Heart left ventricle (tissue), 16 donors: ENCODE measurements at regions not wholly inside any gene's neighbourhood (a gene's known extent, or its start where the extent isn't known, plus 50 kb on each side); places are given as distances from the start of the nearest gene placed in this dataset.

Experiments
- ATAC-seq, 4 donors: fragments of 200-7000 bp; cut with Tn5 transposase; one replicate each; pipeline ENCODE4 v1.9.1; 2020 to 2022; ENCODE audit warnings: moderate library complexity in 4 of 4, mild to moderate bottlenecking in 3 of 4, moderate number of reproducible peaks in 1 of 4
- DNase-seq, 5 donors: peaks; one replicate each; pipeline ENCODE4 v3.0.0-alpha.2; 2020
- H3K27ac ChIP-seq, 12 donors: fragments of 200-600 bp; sonication (generic) in 4 of 12; one replicate each; pipeline versions ENCODE4 v1.5.0 to v1.8.0; 2016 to 2022; ENCODE audit warnings: mild to moderate bottlenecking in 2 of 12
- H3K27me3 ChIP-seq, 9 donors: fragments of 200-600 bp; sonication (generic) in 2 of 9; one replicate each; pipeline versions ENCODE4 v1.5.1 to v1.8.0; 2016 to 2022; ENCODE audit warnings: mild to moderate bottlenecking in 3 of 9
- H3K36me3 ChIP-seq, 9 donors: fragments of 200-600 bp; sonication (generic) in 2 of 9; one replicate each; pipeline versions ENCODE4 v1.5.0 to v1.8.0; 2018 to 2022; ENCODE audit warnings: mild to moderate bottlenecking in 2 of 9
- H3K4me1 ChIP-seq, 12 donors: fragments of 200-600 bp; sonication (generic) in 4 of 12; one replicate each; pipeline versions ENCODE4 v1.5.0 to v1.8.0; 2016 to 2022; ENCODE audit warnings: mild to moderate bottlenecking in 3 of 12
- H3K4me3 ChIP-seq, 12 donors: fragments of 200-600 bp; sonication (generic) in 4 of 12; one replicate each; pipeline versions ENCODE4 v1.5.0 to v1.8.0; 2017 to 2022; ENCODE audit warnings: mild to moderate bottlenecking in 9 of 12, moderate library complexity in 4 of 12
- H3K9me3 ChIP-seq, 12 donors: fragments of 200-600 bp; sonication (generic) in 4 of 12; one replicate each; pipeline versions ENCODE4 v1.5.0 to v1.8.0; 2016 to 2022; ENCODE audit warnings: mild to moderate bottlenecking in 1 of 12
- CTCF ChIP-seq, 12 donors: fragments of 200-600 bp; sonication (generic) in 4 of 12; IDR thresholded peaks; one replicate each; pipeline versions ENCODE4 v1.5.0 to v1.8.0; 2018 to 2022; ENCODE audit warnings: antibody characterized with exemption in 12 of 12, mild to moderate bottlenecking in 5 of 12
- POLR2A ChIP-seq, 2 donors: fragments of 450-650 bp; IDR thresholded peaks; one replicate each; pipeline ENCODE4 v1.6.1; 2017; ENCODE audit warnings: antibody characterized with exemption in 2 of 2, mild to moderate bottlenecking in 2 of 2, moderate library complexity in 2 of 2
- WGBS, 4 donors: extraction: QIAGEN DNeasy Blood & Tissue Kit in 2 of 4; methylation state at CpG; one replicate each; pipeline versions ENCODE4 v1.1.5 to v1.1.7; 2013 to 2018; 5-methylcytosine and 5-hydroxymethylcytosine counted together
- intact Hi-C, 10 donors: fragments of 100-400 bp; cut with DNase I; formaldehyde crosslinking; loops; one replicate each; pipeline versions ENCODE4 v1.11.1 to v1.14.2; 2022
- donor health status: ischemic (EF 13 %, LVEDD 7.1; RV severe dilation, severe dysfunction).
- donor health status: healthy with polysubstance abuse.
- donor health status: DM: no; HTN: yes; CAD: no.
- donor health status: DM: no; HTN: no; CAD: no.
- donor health status: ischemic (EF 25% LVEDD 6.9; RV normal size, moderate dysfunction).
- donor health status: ischemic (EF 25% LVEDD 5.7; RV mildly dilated, moderate dysfunction).
- donor health status: healthy.
- donor health status: DM: yes; HTN: yes; CAD: no.
- donor health status: ischemic (EF 35%, LVEDD 5.7; RV mildly dilated, moderate dysfunction).
- donor health status: nonischemic (EF 11% LVEDD 7.7; RV severe dilation, severe dysfunction).
- donor health status: DM: yes; HTN: yes; CAD: no.
- donor health status: PGD.
- donor health status: ischemic (EF 29% LVEDD 5.4; RV normal size, mild dysfunction).
- donor health status: nonischemic (EF 23%, LVEDD 6.1; RV moderate dilation, normal function).

DNA sequence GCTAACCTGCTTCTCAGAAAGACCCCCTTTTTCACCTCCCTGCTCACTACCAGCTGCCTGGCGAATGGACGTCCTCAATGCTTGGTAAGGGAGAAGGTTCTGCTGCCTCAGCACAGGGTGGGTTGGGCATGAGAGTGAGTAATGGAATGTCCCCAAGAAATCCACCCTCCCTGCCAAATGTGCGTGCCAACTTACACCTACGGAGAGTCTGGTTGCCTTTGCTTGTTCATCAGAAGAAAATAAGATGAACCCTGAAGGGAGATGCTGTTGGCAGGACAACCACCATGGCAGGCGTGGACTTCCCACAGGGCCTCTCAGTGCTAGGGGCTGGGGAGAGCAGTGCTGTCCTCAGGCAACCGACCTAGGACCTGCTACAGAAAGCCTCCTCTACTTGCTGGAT is 106.0 kb downstream of the XCL2 start:
- DNase-seq (no peak), ATAC-seq (no peak)
- intact Hi-C loops, result loop anchor here in 6 of 10 donors (5.0 to 10.0 kb wide), 6 partner anchors 93 to 909 kb away; partner anchors contain the start of gene XCL1 (in 1 of the 6)
- no peak overlapping the region for H3K27ac ChIP-seq
- no peak overlapping the region for H3K4me3 ChIP-seq
- no peaks in the 10 kb centered on the region for H3K36me3 ChIP-seq
- WGBS, 4 donors, result 89 to 93% (median 91%) methylated on average over 4 to 6 of the region's 6 CpGs
- no peaks in the 10 kb centered on the region for H3K9me3 ChIP-seq
- TF ChIP-seq POLR2A (IDR thresholded peaks at IDR 0.05) (no peak), CTCF (IDR thresholded peaks at IDR 0.05) (no peak)
- H3K27me3 ChIP-seq, result no peaks in the 10 kb centered on the region
- peaks cover 0 to 12% (median 2%) of the 10 kb centered on the region in 12 donors for H3K4me1 ChIP-seq

- TF ChIP-seq CTCF (IDR thresholded peaks at IDR 0.05) (no peak), POLR2A (IDR thresholded peaks at IDR 0.05) (no peak)
- no peak overlapping the region for H3K4me3 ChIP-seq
- DNase-seq (no peak), ATAC-seq (no peak)
- WGBS, 4 donors, result 81 to 91% (median 86%) methylated on average over 6 of the region's 6 CpGs
- H3K36me3 ChIP-seq, result no peaks in the 10 kb centered on the region
- peaks cover 0 to 12% (median 7%) of the 10 kb centered on the region in 12 donors for H3K4me1 ChIP-seq
- intact Hi-C loops, result loop anchor here in 6 of 10 donors (5.0 to 10.0 kb wide), 6 partner anchors 91 to 912 kb away; partner anchors contain the start of gene XCL1 (in 1 of the 6)
- H3K27ac ChIP-seq, result no peak overlapping the region
- H3K27me3 ChIP-seq, result no peaks in the 10 kb centered on the region
- H3K9me3 ChIP-seq, result no peaks in the 10 kb centered on the region
Measured at GRCh38 chr1:168435439-168435838, 108.4 kb downstream of the XCL2 start.

DNA sequence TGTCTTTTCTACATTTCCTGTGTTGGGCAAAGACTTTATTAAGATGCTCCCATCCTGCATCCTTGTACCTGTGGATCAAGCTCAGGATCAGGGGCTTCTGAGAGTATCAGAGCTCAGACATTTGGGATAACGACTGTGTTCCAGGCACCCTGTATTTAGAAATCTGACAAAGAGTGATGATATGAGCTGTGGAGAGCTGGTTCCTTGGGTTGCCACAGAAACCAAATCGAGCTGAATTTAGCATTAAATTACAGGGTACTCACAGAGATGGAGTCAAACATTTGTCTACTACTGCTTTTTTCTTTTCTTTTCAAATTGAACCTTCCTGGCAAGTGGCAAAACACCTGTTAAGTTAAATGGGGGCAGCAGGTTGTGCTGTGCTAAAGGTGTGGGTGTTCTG is 110.6 kb downstream of the XCL2 start:
- H3K27ac ChIP-seq, result no peak overlapping the region
- no peak overlapping the region for H3K4me3 ChIP-seq
- H3K27me3 ChIP-seq, result no peaks in the 10 kb centered on the region
- intact Hi-C loops, result loop anchor here in 4 of 10 donors (5.0 to 10.0 kb wide), 4 partner anchors 88 to 912 kb away; partner anchors contain the start of gene XCL1 (in 1 of the 4)
- TF ChIP-seq POLR2A (IDR thresholded peaks at IDR 0.05), result no peak
- no peak for TF ChIP-seq CTCF (IDR thresholded peaks at IDR 0.05)
- H3K4me1 ChIP-seq, result peaks cover 0 to 27% (median 12%) of the 10 kb centered on the region in 12 donors
- H3K36me3 ChIP-seq, result no peaks in the 10 kb centered on the region
- no peak for DNase-seq
- no peaks in the 10 kb centered on the region for H3K9me3 ChIP-seq
- no peak for ATAC-seq
- WGBS, 4 donors, result 70 to 77% (median 73%) methylated on average over 2 of the region's 2 CpGs

- Histone ChIP-seq H3K27me3 (no peaks in the 10 kb centered on the region), H3K4me3 (no peak overlapping the region), H3K36me3 (no peaks in the 10 kb centered on the region), H3K27ac (no peak overlapping the region), H3K4me1 (peaks cover 2 to 41% (median 24%) of the 10 kb centered on the region in 12 donors), H3K9me3 (no peaks in the 10 kb centered on the region)
- TF ChIP-seq POLR2A (IDR thresholded peaks at IDR 0.05), result no peak
- TF ChIP-seq CTCF (IDR thresholded peaks at IDR 0.05), result no peak
- intact Hi-C loops, result loop anchor here in 4 of 10 donors (5.0 to 10.0 kb wide), 4 partner anchors 87 to 913 kb away; partner anchors contain the start of gene XCL1 (in 1 of the 4)
- DNase-seq (no peak), ATAC-seq (no peak)
Measured at GRCh38 chr1:168431882-168432281, 111.9 kb downstream of the XCL2 start.
